Spleen (tissue), 7 donors: ENCODE measurements at regions not wholly inside any gene's neighbourhood (a gene's known extent, or its start where the extent isn't known, plus 50 kb on each side); places are given as distances from the start of the nearest gene placed in this dataset.

Experiments
- CTCF ChIP-seq, 11 experiments: fragments of 200-600 bp in 7 of 11; fragments of 450-650 bp in 4 of 11; sonication (generic) in 4 of 11; IDR thresholded peaks in 8 of 11; conservative IDR thresholded peaks in 3 of 11; 1 replicate in 7 of 11; 2 replicates in 4 of 11; pipeline versions ENCODE4 v1.4.0 to v1.8.0; 2016 to 2021; ENCODE audit warnings: antibody characterized with exemption in 11 of 11, inconsistent platforms in 4 of 11, mild to moderate bottlenecking in 1 of 11
- POLR2A ChIP-seq, 3 donors: fragments of 450-650 bp; IDR thresholded peaks; one replicate each; pipeline ENCODE4 v1.5.1; 2017; ENCODE audit warnings: antibody characterized with exemption in 3 of 3, mild to moderate bottlenecking in 1 of 3
- donor health status: DM: no; HTN: no; CAD: no; lungs with moderate emphysema.
- donor health status: DM: no; HTN: no; CAD: no.
- donor health status: DM: no; HTN: no; CAD: no.

GRCh38 chr6:168746643-168747042 is 305.7 kb downstream of the SMOC2 start:
- TF ChIP-seq CTCF (IDR thresholded peaks at IDR 0.05 in 8 of 11, conservative IDR thresholded peaks at IDR 0.05 in 3 of 11) (no peak), POLR2A (IDR thresholded peaks at IDR 0.05) (no peak)
